ENCODE measurements at regions not wholly inside any gene's neighbourhood (a gene's known extent, or its start where the extent isn't known, plus 50 kb on each side); places are given as distances from the start of the nearest gene placed in this dataset.

GRCh38 chr3:102133376-102133775 lies 284.1 kb downstream of the NFKBIZ start:
- DNase-seq (ENCODE audit: low read depth, low spot score) = no peak
- no peaks in the 10 kb centered on the region for H3K9me1 ChIP-seq (replicated peaks; ENCODE audit: control insufficient read depth, extremely low read depth, insufficient read depth, low read length)
- no TSS peak for BruUV-seq (replicated peaks)
- TF ChIP-seq FOS (IDR thresholded peaks at IDR 0.05; ENCODE audit: borderline replicate concordance, insufficient read depth, low read length) = no peak
- TF ChIP-seq EZH2 (IDR thresholded peaks at IDR 0.05; ENCODE audit: borderline replicate concordance, low read depth, low read length, severe bottlenecking) = no peak
- no peak for TF ChIP-seq POLR2AphosphoS5 (IDR thresholded peaks at IDR 0.05; ENCODE audit: insufficient read depth, low read depth, low read length)
- TF ChIP-seq GATA2 (IDR thresholded peaks at IDR 0.05; ENCODE audit: insufficient read depth, insufficient read length, low read depth, low read length) = no peak
- TF ChIP-seq JUN (IDR thresholded peaks at IDR 0.05; ENCODE audit: borderline replicate concordance, insufficient read depth, insufficient read length, low read depth) = no peak
- TF ChIP-seq CTCF (IDR thresholded peaks at IDR 0.05; ENCODE audit: extremely low read depth in 1 of 2, insufficient read depth in 1 of 2, low read depth in 1 of 2, low read length in 2 of 2) = no peak
- no peak for TF ChIP-seq MYC (IDR thresholded peaks at IDR 0.05; ENCODE audit: low read depth, low read length)
- no peak for TF ChIP-seq MAX (IDR thresholded peaks at IDR 0.05; ENCODE audit: insufficient read depth, insufficient read length)
- no peak for TF ChIP-seq POLR2A (IDR thresholded peaks at IDR 0.05; ENCODE audit: low read depth, low read length)
- H2AFZ ChIP-seq (ENCODE audit: low read depth, low read length) = no peak overlapping the region
- H3K4me1 ChIP-seq (ENCODE audit: control insufficient read depth, extremely low read depth, insufficient read depth, low read length) = peaks cover 23% of the 10 kb centered on the region
- no peaks in the 10 kb centered on the region for H3K9me3 ChIP-seq (replicated peaks; ENCODE audit: control insufficient read depth, insufficient read depth, low read length)
- no peaks in the 10 kb centered on the region for H3K27me3 ChIP-seq (ENCODE audit: control insufficient read depth in 2 of 2, insufficient read depth in 2 of 2, low read length in 2 of 2)
- H3K4me3 ChIP-seq (replicated peaks in 1 of 3; ENCODE audit: insufficient read depth in 1 of 3, low read depth in 1 of 3, low read length in 3 of 3) = no peak overlapping the region
- no peaks in the 10 kb centered on the region for H3K36me3 ChIP-seq (ENCODE audit: control insufficient read depth in 2 of 2, extremely low read depth in 1 of 2, insufficient read depth in 2 of 2, low read length in 2 of 2)
- ChIA-PET CTCF (interaction anchor here (1.4 kb wide), 1 partner anchor 27 kb away, joined by 3 read pairs; no protein-coding TSS in a partner anchor), POLR2A (no interaction called here)
- FAIRE-seq = no peak
- intact Hi-C loops (cut with micrococcal nuclease) (no loop called here), dilution Hi-C loops (cut with MboI; ENCODE audit: extremely low pct_ligation_motif_present, low sequenced_read_pairs) (no loop called here)
- no peak overlapping the region for H3K4me2 ChIP-seq (ENCODE audit: insufficient read depth, low read length)
- no peak overlapping the region for H3K9ac ChIP-seq (replicated peaks; ENCODE audit: extremely low read depth, insufficient read depth, low read length)
- no peak overlapping the region for H3K27ac ChIP-seq (ENCODE audit: insufficient read depth, low read depth, low read length)
- H4K20me1 ChIP-seq (replicated peaks; ENCODE audit: control insufficient read depth, extremely low read depth, insufficient read depth, low read length) = no peaks in the 10 kb centered on the region
- H3K79me2 ChIP-seq (ENCODE audit: control insufficient read depth, insufficient read depth, low read length) = no peaks in the 10 kb centered on the region
